Ishikawa (cell line): ENCODE measurements at regions not wholly inside any gene's neighbourhood (a gene's known extent, or its start where the extent isn't known, plus 50 kb on each side); places are given as distances from the start of the nearest gene placed in this dataset.

ENCODE experiments used
- CEBPB ChIP-seq: IDR thresholded peaks from 2 replicates; pipeline ENCODE4 v1.6.1; 2012
- CREB1 ChIP-seq: IDR thresholded peaks from 2 replicates; pipeline ENCODE4 v1.6.1; 2012; ENCODE audit warnings: low read depth
- EP300 ChIP-seq: IDR thresholded peaks from 2 replicates; pipeline ENCODE4 v1.6.1; 2012; ENCODE audit warnings: borderline replicate concordance
- FOXM1 ChIP-seq: IDR thresholded peaks from 2 replicates; pipeline ENCODE4 v1.6.1; 2012; ENCODE audit warnings: low read depth, borderline replicate concordance
- MAX ChIP-seq: IDR thresholded peaks from 2 replicates; pipeline ENCODE4 v1.6.1; 2012
- NFIC ChIP-seq: IDR thresholded peaks from 2 replicates; pipeline ENCODE4 v1.6.1; 2012
- TAF1 ChIP-seq: IDR thresholded peaks from 2 replicates; pipeline ENCODE4 v1.6.1; 2012; ENCODE audit warnings: low read depth, mild to moderate bottlenecking
- USF1 ChIP-seq: IDR thresholded peaks from 2 replicates; pipeline ENCODE4 v1.6.1; 2012
- YY1 ChIP-seq: IDR thresholded peaks from 2 replicates; pipeline ENCODE4 v1.6.1; 2012; ENCODE audit warnings: low read depth
- TF ChIP-seq, protein P1 (sequence below): IDR thresholded peaks from 2 replicates; pipeline ENCODE4 v1.6.1; 2012; ENCODE audit warnings: low read depth, mild to moderate bottlenecking

- TF ChIP-seq USF1, result 0 out of 2 replicates have a peak, but pooled peaks have one; percentile 18
- TF ChIP-seq EP300, result no peak
- TF ChIP-seq, protein P1, sequence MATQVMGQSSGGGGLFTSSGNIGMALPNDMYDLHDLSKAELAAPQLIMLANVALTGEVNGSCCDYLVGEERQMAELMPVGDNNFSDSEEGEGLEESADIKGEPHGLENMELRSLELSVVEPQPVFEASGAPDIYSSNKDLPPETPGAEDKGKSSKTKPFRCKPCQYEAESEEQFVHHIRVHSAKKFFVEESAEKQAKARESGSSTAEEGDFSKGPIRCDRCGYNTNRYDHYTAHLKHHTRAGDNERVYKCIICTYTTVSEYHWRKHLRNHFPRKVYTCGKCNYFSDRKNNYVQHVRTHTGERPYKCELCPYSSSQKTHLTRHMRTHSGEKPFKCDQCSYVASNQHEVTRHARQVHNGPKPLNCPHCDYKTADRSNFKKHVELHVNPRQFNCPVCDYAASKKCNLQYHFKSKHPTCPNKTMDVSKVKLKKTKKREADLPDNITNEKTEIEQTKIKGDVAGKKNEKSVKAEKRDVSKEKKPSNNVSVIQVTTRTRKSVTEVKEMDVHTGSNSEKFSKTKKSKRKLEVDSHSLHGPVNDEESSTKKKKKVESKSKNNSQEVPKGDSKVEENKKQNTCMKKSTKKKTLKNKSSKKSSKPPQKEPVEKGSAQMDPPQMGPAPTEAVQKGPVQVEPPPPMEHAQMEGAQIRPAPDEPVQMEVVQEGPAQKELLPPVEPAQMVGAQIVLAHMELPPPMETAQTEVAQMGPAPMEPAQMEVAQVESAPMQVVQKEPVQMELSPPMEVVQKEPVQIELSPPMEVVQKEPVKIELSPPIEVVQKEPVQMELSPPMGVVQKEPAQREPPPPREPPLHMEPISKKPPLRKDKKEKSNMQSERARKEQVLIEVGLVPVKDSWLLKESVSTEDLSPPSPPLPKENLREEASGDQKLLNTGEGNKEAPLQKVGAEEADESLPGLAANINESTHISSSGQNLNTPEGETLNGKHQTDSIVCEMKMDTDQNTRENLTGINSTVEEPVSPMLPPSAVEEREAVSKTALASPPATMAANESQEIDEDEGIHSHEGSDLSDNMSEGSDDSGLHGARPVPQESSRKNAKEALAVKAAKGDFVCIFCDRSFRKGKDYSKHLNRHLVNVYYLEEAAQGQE, result no peak
- TF ChIP-seq NFIC, result no peak
- TF ChIP-seq FOXM1, result no peak
- no peak for TF ChIP-seq CREB1
- TF ChIP-seq CEBPB, result no peak
- TF ChIP-seq TAF1, result no peak
- no peak for TF ChIP-seq MAX
- TF ChIP-seq YY1, result no peak
Measured at GRCh38 chr1:104189207-104189606, 439.5 kb downstream of the AMY1C start.
